ENCODE measurements at regions not wholly inside any gene's neighbourhood (a gene's known extent, or its start where the extent isn't known, plus 50 kb on each side); places are given as distances from the start of the nearest gene placed in this dataset.

DNA sequence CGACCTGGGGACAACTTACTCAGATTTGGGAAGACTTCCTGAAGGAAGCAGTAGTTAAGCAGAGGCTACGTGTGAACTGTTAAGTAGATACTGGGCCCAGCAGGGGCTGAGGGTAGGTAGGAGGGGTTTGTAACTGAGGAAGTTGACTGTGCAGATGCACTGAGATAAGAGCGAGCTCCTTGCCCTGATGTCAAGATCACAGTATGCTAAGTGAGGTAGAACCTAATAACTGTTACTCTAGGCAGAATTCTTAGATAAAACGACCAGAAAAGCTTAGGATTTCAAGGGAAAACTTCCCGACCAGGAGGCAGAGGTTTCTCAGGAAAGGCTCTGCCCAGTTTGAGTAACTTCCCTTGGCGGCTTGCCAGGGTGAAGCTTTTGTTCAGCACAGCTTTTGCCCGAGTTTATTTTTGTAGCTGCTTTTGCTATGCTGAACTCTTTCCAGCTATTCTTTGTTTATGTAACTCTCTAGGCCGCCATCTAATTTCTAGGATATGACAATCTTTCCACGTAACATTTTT is 632.1 kb downstream of the DIAPH3 start:
- no peak overlapping the region for H3K27ac ChIP-seq (ENCODE audit: low read depth in 1 of 2, low read length in 2 of 2)
- TF ChIP-seq RAD21 (IDR thresholded peaks at IDR 0.05) = peak in 1 of 2 donors; percentile 14
- TF ChIP-seq, protein P1, sequence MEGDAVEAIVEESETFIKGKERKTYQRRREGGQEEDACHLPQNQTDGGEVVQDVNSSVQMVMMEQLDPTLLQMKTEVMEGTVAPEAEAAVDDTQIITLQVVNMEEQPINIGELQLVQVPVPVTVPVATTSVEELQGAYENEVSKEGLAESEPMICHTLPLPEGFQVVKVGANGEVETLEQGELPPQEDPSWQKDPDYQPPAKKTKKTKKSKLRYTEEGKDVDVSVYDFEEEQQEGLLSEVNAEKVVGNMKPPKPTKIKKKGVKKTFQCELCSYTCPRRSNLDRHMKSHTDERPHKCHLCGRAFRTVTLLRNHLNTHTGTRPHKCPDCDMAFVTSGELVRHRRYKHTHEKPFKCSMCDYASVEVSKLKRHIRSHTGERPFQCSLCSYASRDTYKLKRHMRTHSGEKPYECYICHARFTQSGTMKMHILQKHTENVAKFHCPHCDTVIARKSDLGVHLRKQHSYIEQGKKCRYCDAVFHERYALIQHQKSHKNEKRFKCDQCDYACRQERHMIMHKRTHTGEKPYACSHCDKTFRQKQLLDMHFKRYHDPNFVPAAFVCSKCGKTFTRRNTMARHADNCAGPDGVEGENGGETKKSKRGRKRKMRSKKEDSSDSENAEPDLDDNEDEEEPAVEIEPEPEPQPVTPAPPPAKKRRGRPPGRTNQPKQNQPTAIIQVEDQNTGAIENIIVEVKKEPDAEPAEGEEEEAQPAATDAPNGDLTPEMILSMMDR (IDR thresholded peaks at IDR 0.05; ENCODE audit: low read depth, low read length, missing input control) = no peak
- H3K9me3 ChIP-seq (ENCODE audit: control insufficient read depth in 4 of 4, low read length in 3 of 4) = no peaks in the 10 kb centered on the region
- 23% methylated on average over 9 of the region's 9 CpGs for WGBS
- H3K36me3 ChIP-seq (ENCODE audit: control insufficient read depth in 4 of 4, insufficient read depth in 3 of 4, low read depth in 1 of 4, low read length in 3 of 4) = no peaks in the 10 kb centered on the region
- H3K9ac ChIP-seq (ENCODE audit: low read depth in 1 of 2, low read length in 2 of 2) = no peak overlapping the region
- H3K4me3 ChIP-seq (ENCODE audit: low read depth in 1 of 3, low read length in 3 of 3) = no peak overlapping the region
- H3K27me3 ChIP-seq (ENCODE audit: control insufficient read depth in 4 of 4, insufficient read depth in 4 of 4, low read length in 3 of 4) = no peaks in the 10 kb centered on the region
- H3K4me1 ChIP-seq (ENCODE audit: control insufficient read depth in 4 of 4, insufficient read depth in 4 of 4, low read length in 3 of 4) = no peaks in the 10 kb centered on the region
- peak; percentile 49 for DNase-seq (ENCODE audit: low spot score)

DNA sequence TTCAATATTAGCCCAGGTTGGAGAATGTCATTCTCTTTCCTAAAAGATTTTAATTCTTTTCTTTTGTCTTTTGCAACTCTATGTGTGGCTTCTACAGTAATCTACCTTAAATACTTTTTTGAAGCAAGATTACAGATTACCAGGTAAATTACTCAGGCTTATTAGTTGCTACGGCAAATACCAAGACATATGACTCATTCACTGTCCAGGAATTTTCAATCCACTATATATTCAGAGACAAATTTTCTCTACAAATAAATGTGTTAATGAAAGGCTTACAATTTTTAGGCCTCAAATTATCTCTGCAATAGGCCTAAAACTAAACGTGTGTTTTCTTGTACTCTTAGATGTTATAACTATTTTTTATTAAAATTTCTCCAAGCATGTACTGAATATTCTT is 631.3 kb downstream of the DIAPH3 start:
- Histone ChIP-seq H3K4me1 (ENCODE audit: control insufficient read depth in 4 of 4, insufficient read depth in 4 of 4, low read length in 3 of 4) (no peaks in the 10 kb centered on the region), H3K36me3 (ENCODE audit: control insufficient read depth in 4 of 4, insufficient read depth in 3 of 4, low read depth in 1 of 4, low read length in 3 of 4) (no peaks in the 10 kb centered on the region), H3K9ac (ENCODE audit: low read depth in 1 of 2, low read length in 2 of 2) (no peak overlapping the region), H3K27ac (ENCODE audit: low read depth in 1 of 2, low read length in 2 of 2) (no peak overlapping the region), H3K9me3 (ENCODE audit: control insufficient read depth in 4 of 4, low read length in 3 of 4) (no peaks in the 10 kb centered on the region), H3K4me3 (ENCODE audit: low read depth in 1 of 3, low read length in 3 of 3) (no peak overlapping the region), H3K27me3 (ENCODE audit: control insufficient read depth in 4 of 4, insufficient read depth in 4 of 4, low read length in 3 of 4) (no peaks in the 10 kb centered on the region)
- WGBS = 87% methylated on average over 2 of the region's 2 CpGs
- TF ChIP-seq, protein P2, sequence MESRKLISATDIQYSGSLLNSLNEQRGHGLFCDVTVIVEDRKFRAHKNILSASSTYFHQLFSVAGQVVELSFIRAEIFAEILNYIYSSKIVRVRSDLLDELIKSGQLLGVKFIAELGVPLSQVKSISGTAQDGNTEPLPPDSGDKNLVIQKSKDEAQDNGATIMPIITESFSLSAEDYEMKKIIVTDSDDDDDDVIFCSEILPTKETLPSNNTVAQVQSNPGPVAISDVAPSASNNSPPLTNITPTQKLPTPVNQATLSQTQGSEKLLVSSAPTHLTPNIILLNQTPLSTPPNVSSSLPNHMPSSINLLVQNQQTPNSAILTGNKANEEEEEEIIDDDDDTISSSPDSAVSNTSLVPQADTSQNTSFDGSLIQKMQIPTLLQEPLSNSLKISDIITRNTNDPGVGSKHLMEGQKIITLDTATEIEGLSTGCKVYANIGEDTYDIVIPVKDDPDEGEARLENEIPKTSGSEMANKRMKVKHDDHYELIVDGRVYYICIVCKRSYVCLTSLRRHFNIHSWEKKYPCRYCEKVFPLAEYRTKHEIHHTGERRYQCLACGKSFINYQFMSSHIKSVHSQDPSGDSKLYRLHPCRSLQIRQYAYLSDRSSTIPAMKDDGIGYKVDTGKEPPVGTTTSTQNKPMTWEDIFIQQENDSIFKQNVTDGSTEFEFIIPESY (IDR thresholded peaks at IDR 0.05) = no peak
- TF ChIP-seq, protein P3, sequence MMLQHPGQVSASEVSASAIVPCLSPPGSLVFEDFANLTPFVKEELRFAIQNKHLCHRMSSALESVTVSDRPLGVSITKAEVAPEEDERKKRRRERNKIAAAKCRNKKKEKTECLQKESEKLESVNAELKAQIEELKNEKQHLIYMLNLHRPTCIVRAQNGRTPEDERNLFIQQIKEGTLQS (IDR thresholded peaks at IDR 0.05) = no peak
- no peak for TF ChIP-seq JUND (IDR thresholded peaks at IDR 0.05)
- no peak for TF ChIP-seq RAD21 (IDR thresholded peaks at IDR 0.05)
- TF ChIP-seq HNF4A (conservative IDR thresholded peaks at IDR 0.05) = no peak
- TF ChIP-seq HNF4G (IDR thresholded peaks at IDR 0.05) = no peak
- TF ChIP-seq TAF1 (conservative IDR thresholded peaks at IDR 0.05) = no peak
- no peak for TF ChIP-seq EGR1 (IDR thresholded peaks at IDR 0.05; ENCODE audit: low read depth in 2 of 2)
- TF ChIP-seq, protein P4, sequence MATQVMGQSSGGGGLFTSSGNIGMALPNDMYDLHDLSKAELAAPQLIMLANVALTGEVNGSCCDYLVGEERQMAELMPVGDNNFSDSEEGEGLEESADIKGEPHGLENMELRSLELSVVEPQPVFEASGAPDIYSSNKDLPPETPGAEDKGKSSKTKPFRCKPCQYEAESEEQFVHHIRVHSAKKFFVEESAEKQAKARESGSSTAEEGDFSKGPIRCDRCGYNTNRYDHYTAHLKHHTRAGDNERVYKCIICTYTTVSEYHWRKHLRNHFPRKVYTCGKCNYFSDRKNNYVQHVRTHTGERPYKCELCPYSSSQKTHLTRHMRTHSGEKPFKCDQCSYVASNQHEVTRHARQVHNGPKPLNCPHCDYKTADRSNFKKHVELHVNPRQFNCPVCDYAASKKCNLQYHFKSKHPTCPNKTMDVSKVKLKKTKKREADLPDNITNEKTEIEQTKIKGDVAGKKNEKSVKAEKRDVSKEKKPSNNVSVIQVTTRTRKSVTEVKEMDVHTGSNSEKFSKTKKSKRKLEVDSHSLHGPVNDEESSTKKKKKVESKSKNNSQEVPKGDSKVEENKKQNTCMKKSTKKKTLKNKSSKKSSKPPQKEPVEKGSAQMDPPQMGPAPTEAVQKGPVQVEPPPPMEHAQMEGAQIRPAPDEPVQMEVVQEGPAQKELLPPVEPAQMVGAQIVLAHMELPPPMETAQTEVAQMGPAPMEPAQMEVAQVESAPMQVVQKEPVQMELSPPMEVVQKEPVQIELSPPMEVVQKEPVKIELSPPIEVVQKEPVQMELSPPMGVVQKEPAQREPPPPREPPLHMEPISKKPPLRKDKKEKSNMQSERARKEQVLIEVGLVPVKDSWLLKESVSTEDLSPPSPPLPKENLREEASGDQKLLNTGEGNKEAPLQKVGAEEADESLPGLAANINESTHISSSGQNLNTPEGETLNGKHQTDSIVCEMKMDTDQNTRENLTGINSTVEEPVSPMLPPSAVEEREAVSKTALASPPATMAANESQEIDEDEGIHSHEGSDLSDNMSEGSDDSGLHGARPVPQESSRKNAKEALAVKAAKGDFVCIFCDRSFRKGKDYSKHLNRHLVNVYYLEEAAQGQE (IDR thresholded peaks at IDR 0.05) = no peak
- TF ChIP-seq NR2F2 (IDR thresholded peaks at IDR 0.05) = no peak
- TF ChIP-seq RXRA (IDR thresholded peaks at IDR 0.05) = no peak
- TF ChIP-seq, protein P1 (IDR thresholded peaks at IDR 0.05; ENCODE audit: low read depth, low read length, missing input control) = no peak
- no peak for TF ChIP-seq YY1 (IDR thresholded peaks at IDR 0.05)
- TF ChIP-seq SP1 (IDR thresholded peaks at IDR 0.05) = no peak
- TF ChIP-seq FOXA2 (IDR thresholded peaks at IDR 0.05) = no peak
- no peak for TF ChIP-seq GABPA (IDR thresholded peaks at IDR 0.05 in 1 of 2, conservative IDR thresholded peaks at IDR 0.05 in 1 of 2)
- no peak for TF ChIP-seq FOXA1 (IDR thresholded peaks at IDR 0.05)
- TF ChIP-seq, protein P5, sequence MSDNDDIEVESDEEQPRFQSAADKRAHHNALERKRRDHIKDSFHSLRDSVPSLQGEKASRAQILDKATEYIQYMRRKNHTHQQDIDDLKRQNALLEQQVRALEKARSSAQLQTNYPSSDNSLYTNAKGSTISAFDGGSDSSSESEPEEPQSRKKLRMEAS (IDR thresholded peaks at IDR 0.05) = no peak
- no peak for DNase-seq (ENCODE audit: low spot score)
